ENCODE measurements at regions not wholly inside any gene's neighbourhood (a gene's known extent, or its start where the extent isn't known, plus 50 kb on each side); places are given as distances from the start of the nearest gene placed in this dataset.

DNA sequence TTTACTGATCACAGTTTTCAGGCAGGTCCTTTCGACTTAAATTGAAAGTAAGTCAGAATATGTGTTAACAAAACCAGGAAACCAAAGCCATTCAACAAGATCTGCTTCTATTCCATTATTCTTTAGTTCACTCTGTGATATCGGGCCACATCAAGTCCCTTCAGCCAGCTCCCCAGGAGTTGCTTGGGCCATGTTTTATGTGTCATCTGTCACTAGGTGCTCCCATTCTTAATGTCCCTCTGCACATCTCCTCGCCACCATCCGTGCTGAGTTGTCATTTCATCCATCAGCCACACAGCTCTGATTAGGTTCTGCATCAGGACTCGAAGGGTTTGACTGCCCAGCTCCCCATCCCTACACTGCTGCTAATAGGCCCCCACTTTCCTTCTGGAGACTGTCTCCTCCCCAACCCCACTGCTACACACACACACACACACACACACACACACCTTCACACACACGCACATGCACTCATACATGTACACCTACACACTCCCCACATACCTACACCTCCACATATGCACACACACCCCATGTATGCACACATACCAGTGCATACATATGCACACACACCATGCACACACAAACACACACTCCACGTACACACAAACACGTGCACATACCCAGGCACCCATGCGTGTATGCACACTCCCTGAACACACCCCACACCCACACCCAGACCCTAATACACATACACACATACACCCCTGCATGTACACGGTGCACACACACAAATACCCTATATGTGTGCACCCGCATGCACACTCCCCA lies 143.3 kb upstream of the GMDS start:
- TF ChIP-seq, protein P1, sequence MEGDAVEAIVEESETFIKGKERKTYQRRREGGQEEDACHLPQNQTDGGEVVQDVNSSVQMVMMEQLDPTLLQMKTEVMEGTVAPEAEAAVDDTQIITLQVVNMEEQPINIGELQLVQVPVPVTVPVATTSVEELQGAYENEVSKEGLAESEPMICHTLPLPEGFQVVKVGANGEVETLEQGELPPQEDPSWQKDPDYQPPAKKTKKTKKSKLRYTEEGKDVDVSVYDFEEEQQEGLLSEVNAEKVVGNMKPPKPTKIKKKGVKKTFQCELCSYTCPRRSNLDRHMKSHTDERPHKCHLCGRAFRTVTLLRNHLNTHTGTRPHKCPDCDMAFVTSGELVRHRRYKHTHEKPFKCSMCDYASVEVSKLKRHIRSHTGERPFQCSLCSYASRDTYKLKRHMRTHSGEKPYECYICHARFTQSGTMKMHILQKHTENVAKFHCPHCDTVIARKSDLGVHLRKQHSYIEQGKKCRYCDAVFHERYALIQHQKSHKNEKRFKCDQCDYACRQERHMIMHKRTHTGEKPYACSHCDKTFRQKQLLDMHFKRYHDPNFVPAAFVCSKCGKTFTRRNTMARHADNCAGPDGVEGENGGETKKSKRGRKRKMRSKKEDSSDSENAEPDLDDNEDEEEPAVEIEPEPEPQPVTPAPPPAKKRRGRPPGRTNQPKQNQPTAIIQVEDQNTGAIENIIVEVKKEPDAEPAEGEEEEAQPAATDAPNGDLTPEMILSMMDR (IDR thresholded peaks at IDR 0.05), result no peak
- no peak for TF ChIP-seq TCF7L2 (IDR thresholded peaks at IDR 0.05; ENCODE audit: low read depth, low read length)
- TF ChIP-seq, protein P2, sequence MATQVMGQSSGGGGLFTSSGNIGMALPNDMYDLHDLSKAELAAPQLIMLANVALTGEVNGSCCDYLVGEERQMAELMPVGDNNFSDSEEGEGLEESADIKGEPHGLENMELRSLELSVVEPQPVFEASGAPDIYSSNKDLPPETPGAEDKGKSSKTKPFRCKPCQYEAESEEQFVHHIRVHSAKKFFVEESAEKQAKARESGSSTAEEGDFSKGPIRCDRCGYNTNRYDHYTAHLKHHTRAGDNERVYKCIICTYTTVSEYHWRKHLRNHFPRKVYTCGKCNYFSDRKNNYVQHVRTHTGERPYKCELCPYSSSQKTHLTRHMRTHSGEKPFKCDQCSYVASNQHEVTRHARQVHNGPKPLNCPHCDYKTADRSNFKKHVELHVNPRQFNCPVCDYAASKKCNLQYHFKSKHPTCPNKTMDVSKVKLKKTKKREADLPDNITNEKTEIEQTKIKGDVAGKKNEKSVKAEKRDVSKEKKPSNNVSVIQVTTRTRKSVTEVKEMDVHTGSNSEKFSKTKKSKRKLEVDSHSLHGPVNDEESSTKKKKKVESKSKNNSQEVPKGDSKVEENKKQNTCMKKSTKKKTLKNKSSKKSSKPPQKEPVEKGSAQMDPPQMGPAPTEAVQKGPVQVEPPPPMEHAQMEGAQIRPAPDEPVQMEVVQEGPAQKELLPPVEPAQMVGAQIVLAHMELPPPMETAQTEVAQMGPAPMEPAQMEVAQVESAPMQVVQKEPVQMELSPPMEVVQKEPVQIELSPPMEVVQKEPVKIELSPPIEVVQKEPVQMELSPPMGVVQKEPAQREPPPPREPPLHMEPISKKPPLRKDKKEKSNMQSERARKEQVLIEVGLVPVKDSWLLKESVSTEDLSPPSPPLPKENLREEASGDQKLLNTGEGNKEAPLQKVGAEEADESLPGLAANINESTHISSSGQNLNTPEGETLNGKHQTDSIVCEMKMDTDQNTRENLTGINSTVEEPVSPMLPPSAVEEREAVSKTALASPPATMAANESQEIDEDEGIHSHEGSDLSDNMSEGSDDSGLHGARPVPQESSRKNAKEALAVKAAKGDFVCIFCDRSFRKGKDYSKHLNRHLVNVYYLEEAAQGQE (IDR thresholded peaks at IDR 0.05; ENCODE audit: insufficient read depth in 1 of 2, low read depth in 2 of 2, low read length in 1 of 2), result no peak

Measured in Panc1 (cell line).